Liver (tissue), 8 donors: ENCODE measurements at regions not wholly inside any gene's neighbourhood (a gene's known extent, or its start where the extent isn't known, plus 50 kb on each side); places are given as distances from the start of the nearest gene placed in this dataset.

ENCODE experiments used
- DNase-seq: peaks from one replicate; pipeline ENCODE4 v3.0.0-alpha.2; 2017; ENCODE audit warnings: low spot score
- H3K27ac ChIP-seq, 2 donors: one replicate each; pipeline ENCODE4 v1.7.0; 2013; ENCODE audit warnings: inconsistent platforms in 2 of 2, low read length in 2 of 2, control low read depth in 1 of 2, low read depth in 1 of 2, mild to moderate bottlenecking in 1 of 2
- H3K27me3 ChIP-seq, 4 donors: one replicate each; pipeline versions ENCODE4 v1.6.1 to v1.7.0; 2013; ENCODE audit warnings: low read length in 3 of 4, inconsistent platforms in 1 of 4, mild to moderate bottlenecking in 1 of 4, moderate library complexity in 1 of 4; ENCODE audit not compliant: control insufficient read depth in 4 of 4, insufficient read depth in 4 of 4
- H3K36me3 ChIP-seq, 4 donors: one replicate each; pipeline versions ENCODE4 v1.6.1 to v1.7.0; 2013; ENCODE audit warnings: low read length in 3 of 4, mild to moderate bottlenecking in 3 of 4, low read depth in 1 of 4, moderate library complexity in 1 of 4; ENCODE audit not compliant: control insufficient read depth in 4 of 4, insufficient read depth in 3 of 4
- H3K4me1 ChIP-seq, 4 donors: one replicate each; pipeline versions ENCODE4 v1.6.1 to v1.7.0; 2013; ENCODE audit warnings: low read length in 3 of 4, mild to moderate bottlenecking in 3 of 4, moderate library complexity in 1 of 4; ENCODE audit not compliant: control insufficient read depth in 4 of 4, insufficient read depth in 4 of 4
- H3K4me3 ChIP-seq, 3 donors: one replicate each; pipeline versions ENCODE4 v1.6.1 to v1.7.0; 2013; ENCODE audit warnings: low read length in 3 of 3, control low read depth in 1 of 3, low read depth in 1 of 3, mild to moderate bottlenecking in 1 of 3
- H3K9ac ChIP-seq, 2 donors: one replicate each; pipeline ENCODE4 v1.7.0; 2013; ENCODE audit warnings: low read length in 2 of 2, mild to moderate bottlenecking in 2 of 2, moderate library complexity in 2 of 2, control low read depth in 1 of 2, low read depth in 1 of 2
- H3K9me3 ChIP-seq, 4 donors: one replicate each; pipeline versions ENCODE4 v1.6.1 to v1.7.0; 2013; ENCODE audit warnings: low read length in 3 of 4; ENCODE audit not compliant: control insufficient read depth in 4 of 4
- EGR1 ChIP-seq, 2 donors: IDR thresholded peaks; 2 replicates each; pipeline ENCODE4 v1.6.1; 2016 to 2018; ENCODE audit warnings: antibody characterized with exemption in 2 of 2, low read depth in 2 of 2
- FOXA1 ChIP-seq: IDR thresholded peaks from 2 replicates; pipeline ENCODE4 v1.6.1; 2016; ENCODE audit warnings: antibody characterized with exemption
- GABPA ChIP-seq, 2 donors: IDR thresholded peaks in 1 of 2; conservative IDR thresholded peaks in 1 of 2; 2 replicates each; pipeline ENCODE4 v1.6.1; 2016; ENCODE audit warnings: antibody characterized with exemption in 2 of 2, mild to moderate bottlenecking in 1 of 2, moderate library complexity in 1 of 2
- HNF4A ChIP-seq, 2 donors: conservative IDR thresholded peaks; 2 replicates each; pipeline ENCODE4 v1.6.1; 2016; ENCODE audit warnings: antibody characterized with exemption in 2 of 2, mild to moderate bottlenecking in 2 of 2
- JUND ChIP-seq, 2 donors: IDR thresholded peaks; 2 replicates each; pipeline ENCODE4 v1.6.1; 2016; ENCODE audit warnings: antibody characterized with exemption in 2 of 2
- NR2F2 ChIP-seq: IDR thresholded peaks from 2 replicates; pipeline ENCODE4 v1.6.1; 2016; ENCODE audit warnings: antibody characterized with exemption
- RAD21 ChIP-seq, 2 donors: IDR thresholded peaks; 2 replicates each; pipeline ENCODE4 v1.6.1; 2016; ENCODE audit warnings: antibody characterized with exemption in 2 of 2, mild to moderate bottlenecking in 2 of 2
- YY1 ChIP-seq: IDR thresholded peaks from 2 replicates; pipeline ENCODE4 v1.6.1; 2016; ENCODE audit warnings: antibody characterized with exemption, mild to moderate bottlenecking
- WGBS: extraction: QIAGEN DNeasy Blood & Tissue Kit; methylation state at CpG from one replicate; pipeline ENCODE4 v1.1.7; 2013; 5-methylcytosine and 5-hydroxymethylcytosine counted together
- TF ChIP-seq, protein P1 (sequence below): IDR thresholded peaks from 2 replicates; pipeline ENCODE4 v1.6.1; 2016; ENCODE audit warnings: antibody characterized with exemption
- TF ChIP-seq, protein P2 (sequence below): IDR thresholded peaks from 2 replicates; pipeline ENCODE4 v1.6.1; 2016; ENCODE audit warnings: antibody characterized with exemption, mild to moderate bottlenecking
- TF ChIP-seq, protein P3 (sequence below): fragments of 150-350 bp; IDR thresholded peaks from 2 replicates; pipeline ENCODE4 v1.5.1; 2017; ENCODE audit warnings: improper control_type of control experiment, low read depth, low read length; ENCODE audit not compliant: missing input control
- TF ChIP-seq, protein P4 (sequence below): IDR thresholded peaks from 2 replicates; pipeline ENCODE4 v1.6.1; 2016; ENCODE audit warnings: antibody characterized with exemption
- donor health status: healthy.
- donor health status: healthy.
- donor health status: healthy.
- donor health status: healthy.
- donor health status: healthy.

DNA sequence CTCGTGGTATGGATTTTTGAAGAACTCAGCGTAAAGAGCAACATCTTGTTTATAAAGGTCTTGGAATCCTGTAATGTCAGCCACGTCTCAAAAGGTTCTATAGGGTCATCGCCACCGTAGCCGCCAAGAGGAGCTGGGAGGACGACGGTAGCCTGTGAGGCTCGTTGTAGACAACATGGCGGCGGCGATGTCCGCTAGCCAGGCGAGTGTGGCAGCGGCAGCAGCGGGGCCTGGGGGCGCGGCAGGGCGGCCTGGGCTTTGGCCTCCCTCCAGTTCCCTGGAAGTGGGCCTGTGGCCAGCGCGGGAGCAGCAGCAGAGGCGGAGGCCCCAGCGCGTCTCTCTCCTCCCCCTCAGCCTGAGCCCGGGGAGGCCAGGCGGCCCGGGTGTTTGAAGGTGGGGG, 143.5 kb upstream of the PBDC1 start:
- DNase-seq = no peak

DNA sequence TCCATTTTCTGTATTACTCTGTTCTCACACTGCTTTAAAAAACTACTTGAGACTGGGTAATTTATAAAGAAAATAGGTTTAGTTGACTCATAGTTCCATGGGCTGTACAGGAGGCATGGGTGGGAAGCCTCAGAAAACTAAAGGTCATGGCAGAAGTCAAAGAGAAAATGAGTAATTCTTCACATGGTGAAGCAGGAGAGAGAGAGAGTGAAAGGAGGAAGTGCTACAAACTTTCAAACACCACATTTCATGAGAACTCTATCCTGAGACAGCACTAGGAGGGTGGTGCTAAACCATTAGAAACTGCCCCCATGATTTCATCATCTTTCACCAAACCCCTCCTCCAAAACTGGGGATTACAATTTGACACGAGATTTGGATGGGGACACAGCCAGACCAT, 108.0 kb upstream of the PBDC1 start:
- no peak overlapping the region for H3K27ac ChIP-seq
- no peaks in the 10 kb centered on the region for H3K4me1 ChIP-seq
- no peaks in the 10 kb centered on the region for H3K36me3 ChIP-seq
- no peak for DNase-seq
- peaks cover 0 to 20% (median 7%) of the 10 kb centered on the region in 4 donors for H3K9me3 ChIP-seq
- 21% methylated on average over 1 of the region's 1 CpG for WGBS
- H3K4me3 ChIP-seq = no peak overlapping the region
- TF ChIP-seq GABPA (IDR thresholded peaks at IDR 0.05 in 1 of 2, conservative IDR thresholded peaks at IDR 0.05 in 1 of 2) (no peak), YY1 (no peak)
- H3K27me3 ChIP-seq = peaks cover 0 to 3% (median 0%) of the 10 kb centered on the region in 4 donors
- no peak overlapping the region for H3K9ac ChIP-seq

More for the DNA sequence above, 143.5 kb upstream of the PBDC1 start:
- Histone ChIP-seq H3K9me3 (no peaks in the 10 kb centered on the region), H3K27ac (no peak overlapping the region), H3K9ac (no peak overlapping the region), H3K4me1 (no peaks in the 10 kb centered on the region), H3K27me3 (no peaks in the 10 kb centered on the region), H3K36me3 (no peaks in the 10 kb centered on the region), H3K4me3 (no peak overlapping the region)
- 86% methylated on average over 27 of the region's 27 CpGs for WGBS
- TF ChIP-seq, protein P1, sequence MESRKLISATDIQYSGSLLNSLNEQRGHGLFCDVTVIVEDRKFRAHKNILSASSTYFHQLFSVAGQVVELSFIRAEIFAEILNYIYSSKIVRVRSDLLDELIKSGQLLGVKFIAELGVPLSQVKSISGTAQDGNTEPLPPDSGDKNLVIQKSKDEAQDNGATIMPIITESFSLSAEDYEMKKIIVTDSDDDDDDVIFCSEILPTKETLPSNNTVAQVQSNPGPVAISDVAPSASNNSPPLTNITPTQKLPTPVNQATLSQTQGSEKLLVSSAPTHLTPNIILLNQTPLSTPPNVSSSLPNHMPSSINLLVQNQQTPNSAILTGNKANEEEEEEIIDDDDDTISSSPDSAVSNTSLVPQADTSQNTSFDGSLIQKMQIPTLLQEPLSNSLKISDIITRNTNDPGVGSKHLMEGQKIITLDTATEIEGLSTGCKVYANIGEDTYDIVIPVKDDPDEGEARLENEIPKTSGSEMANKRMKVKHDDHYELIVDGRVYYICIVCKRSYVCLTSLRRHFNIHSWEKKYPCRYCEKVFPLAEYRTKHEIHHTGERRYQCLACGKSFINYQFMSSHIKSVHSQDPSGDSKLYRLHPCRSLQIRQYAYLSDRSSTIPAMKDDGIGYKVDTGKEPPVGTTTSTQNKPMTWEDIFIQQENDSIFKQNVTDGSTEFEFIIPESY = no peak
- TF ChIP-seq NR2F2 (no peak), EGR1 (IDR thresholded peaks at IDR 0.05; ENCODE audit: low read depth in 2 of 2) (no peak), JUND (IDR thresholded peaks at IDR 0.05) (no peak), GABPA (IDR thresholded peaks at IDR 0.05 in 1 of 2, conservative IDR thresholded peaks at IDR 0.05 in 1 of 2) (no peak), HNF4A (conservative IDR thresholded peaks at IDR 0.05) (no peak), YY1 (no peak), FOXA1 (no peak), RAD21 (IDR thresholded peaks at IDR 0.05) (no peak)
- TF ChIP-seq, protein P2, sequence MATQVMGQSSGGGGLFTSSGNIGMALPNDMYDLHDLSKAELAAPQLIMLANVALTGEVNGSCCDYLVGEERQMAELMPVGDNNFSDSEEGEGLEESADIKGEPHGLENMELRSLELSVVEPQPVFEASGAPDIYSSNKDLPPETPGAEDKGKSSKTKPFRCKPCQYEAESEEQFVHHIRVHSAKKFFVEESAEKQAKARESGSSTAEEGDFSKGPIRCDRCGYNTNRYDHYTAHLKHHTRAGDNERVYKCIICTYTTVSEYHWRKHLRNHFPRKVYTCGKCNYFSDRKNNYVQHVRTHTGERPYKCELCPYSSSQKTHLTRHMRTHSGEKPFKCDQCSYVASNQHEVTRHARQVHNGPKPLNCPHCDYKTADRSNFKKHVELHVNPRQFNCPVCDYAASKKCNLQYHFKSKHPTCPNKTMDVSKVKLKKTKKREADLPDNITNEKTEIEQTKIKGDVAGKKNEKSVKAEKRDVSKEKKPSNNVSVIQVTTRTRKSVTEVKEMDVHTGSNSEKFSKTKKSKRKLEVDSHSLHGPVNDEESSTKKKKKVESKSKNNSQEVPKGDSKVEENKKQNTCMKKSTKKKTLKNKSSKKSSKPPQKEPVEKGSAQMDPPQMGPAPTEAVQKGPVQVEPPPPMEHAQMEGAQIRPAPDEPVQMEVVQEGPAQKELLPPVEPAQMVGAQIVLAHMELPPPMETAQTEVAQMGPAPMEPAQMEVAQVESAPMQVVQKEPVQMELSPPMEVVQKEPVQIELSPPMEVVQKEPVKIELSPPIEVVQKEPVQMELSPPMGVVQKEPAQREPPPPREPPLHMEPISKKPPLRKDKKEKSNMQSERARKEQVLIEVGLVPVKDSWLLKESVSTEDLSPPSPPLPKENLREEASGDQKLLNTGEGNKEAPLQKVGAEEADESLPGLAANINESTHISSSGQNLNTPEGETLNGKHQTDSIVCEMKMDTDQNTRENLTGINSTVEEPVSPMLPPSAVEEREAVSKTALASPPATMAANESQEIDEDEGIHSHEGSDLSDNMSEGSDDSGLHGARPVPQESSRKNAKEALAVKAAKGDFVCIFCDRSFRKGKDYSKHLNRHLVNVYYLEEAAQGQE = no peak
- TF ChIP-seq, protein P3, sequence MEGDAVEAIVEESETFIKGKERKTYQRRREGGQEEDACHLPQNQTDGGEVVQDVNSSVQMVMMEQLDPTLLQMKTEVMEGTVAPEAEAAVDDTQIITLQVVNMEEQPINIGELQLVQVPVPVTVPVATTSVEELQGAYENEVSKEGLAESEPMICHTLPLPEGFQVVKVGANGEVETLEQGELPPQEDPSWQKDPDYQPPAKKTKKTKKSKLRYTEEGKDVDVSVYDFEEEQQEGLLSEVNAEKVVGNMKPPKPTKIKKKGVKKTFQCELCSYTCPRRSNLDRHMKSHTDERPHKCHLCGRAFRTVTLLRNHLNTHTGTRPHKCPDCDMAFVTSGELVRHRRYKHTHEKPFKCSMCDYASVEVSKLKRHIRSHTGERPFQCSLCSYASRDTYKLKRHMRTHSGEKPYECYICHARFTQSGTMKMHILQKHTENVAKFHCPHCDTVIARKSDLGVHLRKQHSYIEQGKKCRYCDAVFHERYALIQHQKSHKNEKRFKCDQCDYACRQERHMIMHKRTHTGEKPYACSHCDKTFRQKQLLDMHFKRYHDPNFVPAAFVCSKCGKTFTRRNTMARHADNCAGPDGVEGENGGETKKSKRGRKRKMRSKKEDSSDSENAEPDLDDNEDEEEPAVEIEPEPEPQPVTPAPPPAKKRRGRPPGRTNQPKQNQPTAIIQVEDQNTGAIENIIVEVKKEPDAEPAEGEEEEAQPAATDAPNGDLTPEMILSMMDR = no peak
- TF ChIP-seq, protein P4, sequence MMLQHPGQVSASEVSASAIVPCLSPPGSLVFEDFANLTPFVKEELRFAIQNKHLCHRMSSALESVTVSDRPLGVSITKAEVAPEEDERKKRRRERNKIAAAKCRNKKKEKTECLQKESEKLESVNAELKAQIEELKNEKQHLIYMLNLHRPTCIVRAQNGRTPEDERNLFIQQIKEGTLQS = no peak
